ENCODE measurements at regions not wholly inside any gene's neighbourhood (a gene's known extent, or its start where the extent isn't known, plus 50 kb on each side); places are given as distances from the start of the nearest gene placed in this dataset.
"Not testable (repeated sequence)": the region's sequence is repeated elsewhere in the genome, so short reads cannot be mapped to it uniquely, and the experiment has no call there.

DNA sequence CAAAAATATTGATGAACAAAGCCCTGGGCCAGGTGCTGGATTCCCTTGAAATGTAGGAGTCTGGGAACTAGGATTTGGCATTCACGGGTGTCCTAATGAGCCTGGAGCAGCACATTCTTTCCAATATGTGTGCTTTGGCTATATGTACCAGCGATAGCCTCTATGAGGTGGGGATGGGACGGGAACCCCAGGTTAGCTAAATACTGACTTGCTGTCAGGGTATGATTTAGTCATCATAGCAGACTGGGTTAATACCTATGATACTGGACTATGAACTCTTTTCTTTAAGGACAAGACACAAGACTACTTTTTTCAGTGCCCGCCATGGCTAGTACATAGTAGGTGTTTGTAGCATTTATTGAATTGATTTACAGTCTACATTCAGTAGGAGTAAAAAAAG is 152.7 kb downstream of the KCNRG start:
- H3K27me3 ChIP-seq: no peaks in the 10 kb centered on the region
- no peak for TF ChIP-seq CTCF (IDR thresholded peaks at IDR 0.05; ENCODE audit: low read depth, low read length)

DNA sequence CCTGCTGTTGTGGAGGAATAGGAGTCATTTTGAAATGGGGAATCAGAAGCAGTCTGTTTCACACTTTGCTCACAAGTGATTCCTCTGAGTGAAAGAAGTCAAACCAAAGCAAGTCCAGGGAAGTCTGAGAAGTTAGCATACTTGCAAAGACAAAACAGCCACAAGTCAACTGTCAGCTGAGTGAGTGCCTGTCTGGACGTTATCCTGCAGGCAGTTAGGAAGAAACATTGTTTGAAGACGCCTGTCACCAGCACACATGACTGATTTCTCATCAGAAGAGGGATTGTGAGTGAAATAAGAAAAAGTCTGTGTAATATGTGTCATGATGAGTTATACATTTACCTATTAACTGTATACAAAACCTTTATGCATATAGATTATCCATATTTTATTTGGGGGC is 153.5 kb downstream of the KCNRG start:
- no peak overlapping the region for H3K4me3 ChIP-seq (ENCODE audit: low read depth, low read length)
- no peaks in the 10 kb centered on the region for H3K27me3 ChIP-seq
- H3K36me3 ChIP-seq: no peaks in the 10 kb centered on the region
- H3K4me1 ChIP-seq: no peaks in the 10 kb centered on the region; the same call in 1 of the 2 replicates
- no peaks in the 10 kb centered on the region for H3K9me3 ChIP-seq
- no peak for TF ChIP-seq CTCF (IDR thresholded peaks at IDR 0.05; ENCODE audit: low read depth, low read length)
- DNase-seq: no peak

More for the DNA sequence above, 152.7 kb downstream of the KCNRG start:
- H3K4me3 ChIP-seq (ENCODE audit: low read depth, low read length): no peak overlapping the region
- no peak for DNase-seq
- H3K4me1 ChIP-seq: no peaks in the 10 kb centered on the region; the same call in 1 of the 2 replicates
- no peaks in the 10 kb centered on the region for H3K36me3 ChIP-seq
- H3K9me3 ChIP-seq: no peaks in the 10 kb centered on the region

DNA sequence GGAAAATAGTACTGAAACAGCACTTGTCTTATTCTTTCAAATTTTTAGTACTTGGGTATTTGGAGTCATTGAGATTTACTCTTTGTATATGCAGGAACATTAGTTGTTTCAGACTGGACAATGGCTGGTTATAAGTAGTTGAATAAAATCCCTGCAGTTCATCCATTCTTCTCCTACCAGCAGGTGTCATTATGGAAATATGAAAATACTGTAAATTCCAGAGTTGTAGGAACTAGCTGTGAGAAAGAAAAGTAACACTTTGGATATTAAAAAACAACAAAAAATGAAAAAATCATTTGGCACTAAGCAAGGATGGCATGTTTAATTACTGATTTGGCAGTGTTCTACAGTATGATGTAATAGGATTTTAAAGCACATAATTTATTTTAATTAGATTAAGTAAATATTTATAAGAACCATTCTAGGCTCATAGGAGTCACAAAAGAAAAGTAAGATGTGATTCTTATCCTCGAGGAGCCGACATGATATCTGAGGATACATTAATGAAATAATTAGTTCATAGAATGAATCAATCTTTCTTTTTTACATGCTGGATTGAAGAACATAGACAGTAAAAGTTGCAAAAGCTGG is 155.3 kb downstream of the KCNRG start:
- DNase-seq: no peak
- Histone ChIP-seq H3K27me3 (no peaks in the 10 kb centered on the region), H3K4me3 (ENCODE audit: low read depth, low read length) (no peak overlapping the region), H3K36me3 (no peaks in the 10 kb centered on the region), H3K4me1 (no peaks in the 10 kb centered on the region; the same call in 1 of the 2 replicates), H3K9me3 (no peaks in the 10 kb centered on the region)
- TF ChIP-seq CTCF (IDR thresholded peaks at IDR 0.05; ENCODE audit: low read depth, low read length): peak; percentile 32; the same call in 1 of the 2 replicates

GRCh38 chr13:50171590-50172282 is 156.5 kb downstream of the KCNRG start:
- TF ChIP-seq CTCF (IDR thresholded peaks at IDR 0.05; ENCODE audit: low read depth, low read length): no peak
- no peak for DNase-seq

DNA sequence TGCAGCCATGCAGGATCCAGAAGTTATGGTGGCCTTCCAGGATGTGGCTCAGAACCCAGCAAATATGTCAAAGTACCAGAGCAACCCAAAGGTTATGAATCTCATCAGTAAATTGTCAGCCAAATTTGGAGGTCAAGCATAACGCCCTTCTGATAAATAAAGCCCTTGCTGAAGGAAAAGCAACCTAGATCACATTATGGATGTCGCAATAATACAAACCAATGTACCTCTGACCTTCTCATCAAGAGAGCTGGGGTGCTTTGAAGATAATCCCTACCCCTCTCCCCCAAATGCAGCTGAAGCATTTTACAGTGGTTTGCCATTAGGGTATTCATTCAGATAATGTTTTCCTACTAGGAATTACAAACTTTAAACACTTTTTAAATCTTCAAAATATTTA is 157.8 kb downstream of the KCNRG start:
- DNase-seq; H3K4me1 ChIP-seq; H3K36me3 ChIP-seq; H3K27me3 ChIP-seq; H3K9me3 ChIP-seq; H3K4me3 ChIP-seq (ENCODE audit: low read depth, low read length): not testable (repeated sequence)

More at GRCh38 chr13:50171590-50172282, 156.5 kb downstream of the KCNRG start:
- Histone ChIP-seq H3K4me3 (ENCODE audit: low read depth, low read length) (no peak overlapping the region), H3K4me1 (no peaks in the 10 kb centered on the region; the same call in 1 of the 2 replicates), H3K36me3 (no peaks in the 10 kb centered on the region), H3K9me3 (no peaks in the 10 kb centered on the region), H3K27me3 (no peaks in the 10 kb centered on the region)

- no peaks in the 10 kb centered on the region for H3K9me3 ChIP-seq
- DNase-seq: no peak
- no peaks in the 10 kb centered on the region; the same call in 1 of the 2 replicates for H3K4me1 ChIP-seq
- no peaks in the 10 kb centered on the region for H3K36me3 ChIP-seq
- no peak for TF ChIP-seq CTCF (IDR thresholded peaks at IDR 0.05; ENCODE audit: low read depth, low read length)
- no peak overlapping the region for H3K4me3 ChIP-seq (ENCODE audit: low read depth, low read length)
- no peaks in the 10 kb centered on the region for H3K27me3 ChIP-seq
Observed at GRCh38 chr13:50174630-50175029, 159.4 kb downstream of the KCNRG start.
